Suppressor macrophage treated with lipopolysaccharide for 1 hour (primary cell): ENCODE measurements at regions not wholly inside any gene's neighbourhood (a gene's known extent, or its start where the extent isn't known, plus 50 kb on each side); places are given as distances from the start of the nearest gene placed in this dataset.
"Not testable (repeated sequence)": the region's sequence is repeated elsewhere in the genome, so short reads cannot be mapped to it uniquely, and the experiment has no call there.

Source experiments
- DNase-seq, 3 donors: peaks; one replicate each; pipeline ENCODE4 v3.0.0-alpha.2; 2020 to 2022

- DNase-seq, result no peak
These were observed 215.9 kb downstream of the RNF152 start for GRCh38 chr18:61676773-61677434.

DNA sequence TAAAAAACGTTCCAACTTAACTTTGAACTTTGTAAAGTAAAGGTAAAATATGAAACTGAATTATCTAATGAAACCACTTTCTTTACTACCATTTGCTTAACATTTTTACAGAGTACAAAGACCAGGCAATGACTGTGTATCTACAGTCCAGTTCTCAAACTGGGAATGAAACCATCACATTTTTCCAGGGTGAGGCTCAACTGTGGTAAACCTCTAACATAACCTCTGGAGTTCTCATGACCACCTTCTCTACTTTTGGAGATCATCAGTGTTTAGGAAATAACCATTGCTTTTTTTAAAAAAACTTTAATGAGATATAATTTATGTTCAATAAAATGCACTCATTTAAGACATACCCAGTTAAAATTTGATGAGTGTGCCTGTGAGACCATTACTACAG, 223.5 kb downstream of the RNF152 start:
- no peak for DNase-seq

DNA sequence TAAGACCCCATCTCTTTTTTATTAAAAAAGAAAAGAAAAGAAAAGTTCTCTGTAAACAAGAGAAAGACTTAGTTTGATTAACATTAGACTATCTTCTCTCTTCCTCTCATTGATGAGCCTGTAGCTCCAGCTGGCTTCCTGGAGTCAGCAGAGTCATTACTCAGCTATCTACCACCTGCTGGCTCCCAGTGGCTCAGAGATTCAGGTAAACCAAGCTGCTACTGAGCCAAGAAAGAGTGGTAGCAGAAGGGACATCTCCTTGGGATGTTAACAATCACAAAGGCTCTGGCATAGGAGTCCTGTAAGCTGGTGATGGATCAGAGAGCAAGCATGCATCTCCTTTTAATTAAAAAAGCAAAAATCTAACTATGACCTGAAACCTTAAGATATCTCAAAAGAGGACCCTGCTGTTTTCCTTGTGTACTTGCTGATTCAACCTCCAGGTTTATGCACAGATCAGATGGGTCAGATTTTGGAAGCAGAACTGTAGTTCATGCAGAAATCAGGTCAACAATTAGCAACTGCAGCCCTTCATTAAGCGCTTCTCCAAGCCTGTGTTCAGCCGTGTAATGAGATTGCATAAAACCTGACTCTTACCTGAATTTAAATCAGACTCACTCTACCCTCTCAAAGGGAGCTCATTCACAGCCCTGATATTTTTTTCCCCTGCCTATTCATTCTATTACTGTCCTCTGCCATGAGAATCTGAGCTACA, 225.8 kb downstream of the RNF152 start:
- DNase-seq, result no peak

GRCh38 chr18:61664419-61665084, 228.3 kb downstream of the RNF152 start:
- DNase-seq, result no peak

GRCh38 chr18:61662726-61663125, 230.1 kb downstream of the RNF152 start:
- DNase-seq, result peak in 1 of 3 donors; percentile 23

DNA sequence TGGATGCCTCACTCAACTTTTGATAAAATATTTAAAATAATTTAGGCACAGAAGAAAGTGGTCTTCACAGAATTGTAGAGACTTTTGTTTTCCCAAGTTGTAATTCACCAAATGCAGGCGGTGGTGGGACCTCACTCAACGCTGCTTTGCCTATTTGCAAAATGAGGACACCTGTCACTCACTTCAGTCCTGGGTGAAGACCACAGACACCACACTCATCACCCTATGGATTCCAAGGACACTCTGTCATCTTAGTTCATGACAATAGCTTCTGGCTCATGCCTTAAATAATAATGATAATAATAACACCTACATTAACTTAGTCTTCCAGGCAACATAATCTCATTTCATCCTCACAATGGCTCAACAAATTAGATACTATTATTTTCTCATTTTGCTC, 234.4 kb downstream of the RNF152 start:
- DNase-seq, result no peak

DNA sequence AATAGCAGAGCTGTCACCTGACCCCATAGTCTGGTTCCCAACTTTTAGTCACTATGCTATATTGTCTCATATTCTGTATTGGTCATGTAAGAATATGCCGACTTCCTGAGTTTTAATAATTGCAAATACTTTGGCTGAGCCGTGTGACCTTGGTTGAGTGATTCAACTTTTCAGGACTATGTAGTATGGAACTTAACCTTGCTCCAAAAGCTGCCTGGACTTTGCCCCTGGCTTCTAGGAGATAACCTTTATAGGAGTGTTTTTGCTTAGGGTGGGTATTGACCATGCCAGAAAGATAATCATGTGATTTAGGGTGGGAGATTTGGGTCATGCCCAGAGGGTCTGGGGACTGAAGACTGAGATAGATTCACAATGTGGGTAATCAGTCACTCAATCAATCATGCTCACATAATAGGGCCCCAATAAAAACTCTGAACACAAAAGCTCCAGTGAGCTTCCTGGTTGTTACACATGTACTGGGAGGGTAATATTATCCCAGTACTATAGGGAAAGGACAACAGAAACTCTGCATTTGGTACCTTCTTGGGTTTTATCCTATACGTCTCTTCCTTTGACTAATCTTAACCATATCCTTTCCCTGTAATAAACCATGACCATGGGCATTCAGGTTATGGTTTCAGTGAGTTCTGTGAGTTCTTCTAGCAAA, 235.6 kb downstream of the RNF152 start:
- no peak for DNase-seq

GRCh38 chr18:61655630-61656029, 237.2 kb downstream of the RNF152 start:
- DNase-seq, result no peak

DNA sequence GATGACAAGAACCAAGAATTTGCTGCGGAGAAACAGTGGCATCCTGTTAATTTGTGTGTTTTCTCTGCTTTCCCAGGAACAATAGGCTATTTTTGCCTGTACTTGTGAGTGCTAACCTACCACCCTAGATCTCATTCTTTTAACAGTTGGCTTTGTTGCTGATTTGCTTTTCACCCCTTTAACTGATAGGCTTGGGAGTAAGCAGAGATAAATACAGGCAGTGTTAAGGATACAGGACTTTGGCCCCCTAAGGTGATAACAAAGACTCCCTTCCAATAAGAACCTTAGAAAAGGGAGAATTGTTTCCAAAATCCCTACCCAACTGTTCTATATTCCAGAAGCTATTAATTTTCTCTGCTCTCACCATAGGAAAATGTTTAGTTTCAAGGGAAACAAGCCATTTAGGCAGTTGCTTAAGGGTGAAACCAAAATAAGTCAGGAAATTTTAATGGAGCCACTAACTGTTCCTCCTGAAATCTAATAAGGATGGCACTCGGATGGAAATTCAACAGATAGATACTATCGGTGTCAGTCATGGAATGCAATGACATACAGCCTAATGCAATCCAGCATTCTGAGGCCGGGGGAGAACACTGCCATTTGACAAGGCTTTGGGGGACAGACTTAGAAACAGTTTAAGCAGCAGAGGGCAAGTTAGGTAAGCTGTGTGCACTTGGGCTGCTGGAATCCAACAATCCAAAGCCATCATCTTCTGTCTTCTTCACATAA, 238.8 kb downstream of the RNF152 start:
- DNase-seq, result no peak

- DNase-seq, result no peak
These were observed 240.9 kb downstream of the RNF152 start for GRCh38 chr18:61651880-61652268.

GRCh38 chr18:61651145-61651879, 241.5 kb downstream of the RNF152 start:
- DNase-seq, result no peak

DNA sequence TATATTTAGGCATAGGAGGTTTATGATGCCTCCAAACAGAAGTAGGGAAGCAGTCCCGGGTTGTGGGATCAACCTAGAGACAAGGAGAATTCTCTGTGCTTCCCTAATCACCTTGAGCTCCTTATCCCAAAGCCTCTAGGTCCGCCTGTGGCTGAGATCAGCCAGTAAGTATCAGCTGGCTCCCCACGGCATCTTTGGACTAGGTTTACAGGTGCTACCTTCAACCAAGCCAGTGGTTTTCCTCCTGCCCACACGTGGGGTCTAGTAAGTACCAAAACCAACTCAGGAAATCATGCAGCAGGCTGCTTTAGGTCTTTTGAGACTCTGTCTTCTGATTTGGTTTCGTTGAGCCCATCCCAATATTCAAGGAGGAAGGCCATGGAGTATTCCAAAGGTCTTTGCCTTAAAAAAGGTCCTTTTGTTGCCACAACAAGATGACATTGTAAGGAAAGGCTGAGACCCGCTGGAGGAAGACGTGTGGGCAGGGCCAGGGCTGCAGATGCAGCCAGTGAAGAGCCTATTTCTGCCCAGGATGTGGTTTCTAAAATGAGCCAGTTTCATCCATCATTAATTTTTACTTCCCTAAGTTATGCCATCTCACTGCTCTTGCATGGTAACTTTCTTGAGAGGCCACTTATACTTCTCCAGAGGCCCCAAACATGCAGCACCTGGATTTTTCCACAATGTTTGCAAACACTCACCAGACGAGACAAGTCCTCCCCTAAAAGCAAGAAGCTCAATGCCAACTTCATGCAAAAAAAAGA, 248.7 kb downstream of the RNF152 start:
- no peak for DNase-seq

- DNase-seq, result no peak
These were observed 252.9 kb downstream of the RNF152 start for GRCh38 chr18:61639886-61640285.

- DNase-seq, result no peak
These were observed 254.8 kb downstream of the RNF152 start for GRCh38 chr18:61637905-61638595.

DNA sequence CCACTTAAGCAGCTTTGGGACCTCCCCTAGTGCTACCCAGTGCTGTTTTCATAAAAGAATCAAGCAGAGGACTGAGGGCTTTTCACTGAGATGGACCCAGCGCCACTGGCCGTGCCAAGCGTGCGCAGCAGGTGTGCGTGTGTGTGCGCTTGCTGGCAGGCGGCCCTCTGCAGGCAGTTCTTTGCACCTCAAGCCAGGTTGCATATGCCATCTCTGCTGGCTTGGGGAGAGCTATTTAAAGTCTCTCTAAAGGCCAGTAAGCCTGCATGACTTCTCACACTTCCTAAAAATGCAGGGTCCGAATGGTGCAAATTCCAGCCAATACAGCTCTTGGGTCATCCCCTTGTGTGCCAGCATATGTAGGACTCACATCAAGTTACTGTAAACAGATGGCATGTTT, 255.5 kb downstream of the RNF152 start:
- no peak for DNase-seq

DNA sequence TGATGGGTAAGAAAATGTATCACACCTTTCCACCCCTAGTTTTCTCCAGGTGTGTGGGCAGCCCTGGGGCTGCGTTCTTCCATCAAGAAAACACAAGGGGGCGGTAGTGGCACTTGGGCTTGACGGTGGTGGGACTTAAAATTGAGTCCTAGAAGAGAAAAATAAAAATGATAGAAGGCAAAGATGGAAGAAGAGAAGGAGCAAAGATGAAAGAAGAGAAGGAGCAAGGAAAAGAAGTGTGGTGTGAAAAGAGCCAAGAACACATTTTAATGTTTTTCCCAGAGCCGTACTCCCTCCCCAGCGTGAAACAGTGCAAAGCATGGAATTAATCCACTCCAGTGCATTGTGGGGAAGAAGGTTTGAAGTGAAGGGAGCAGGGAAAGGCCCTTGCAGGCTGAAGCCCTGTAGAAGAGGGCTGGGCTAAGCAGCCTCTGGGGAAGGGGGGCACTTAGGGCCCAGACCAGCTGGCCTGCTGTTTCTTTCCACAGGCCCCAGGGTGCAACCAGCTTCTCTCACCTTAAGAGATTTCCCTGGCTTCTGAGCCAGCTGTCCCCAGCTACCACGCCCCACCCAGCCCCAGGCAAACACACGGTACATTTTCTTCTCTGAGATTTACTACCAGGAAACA, 256.8 kb downstream of the RNF152 start:
- DNase-seq, result peak; percentile 52 to 64 (median 63)

GRCh38 chr18:61628085-61628484, 264.7 kb downstream of the RNF152 start:
- no peak for DNase-seq

DNA sequence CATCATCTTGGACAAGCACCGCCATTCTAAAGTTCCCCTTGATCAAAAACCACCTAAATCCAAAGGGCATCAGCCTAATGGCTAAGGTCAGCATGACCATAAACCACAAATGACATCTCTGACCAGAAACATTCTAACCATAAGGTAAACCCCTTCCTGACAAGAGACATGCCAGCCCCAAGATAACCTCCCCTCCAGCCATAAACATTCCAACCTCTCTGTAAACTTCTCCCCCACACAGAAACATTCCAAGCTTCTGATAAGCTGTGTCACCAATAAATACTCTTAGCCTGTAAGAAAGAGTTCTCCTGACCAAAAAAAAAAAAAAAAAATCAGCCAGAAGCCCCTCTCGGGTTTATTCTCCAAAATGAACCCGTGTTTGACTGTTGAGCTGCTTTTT, 268.2 kb downstream of the RNF152 start:
- not testable (repeated sequence) for DNase-seq

DNA sequence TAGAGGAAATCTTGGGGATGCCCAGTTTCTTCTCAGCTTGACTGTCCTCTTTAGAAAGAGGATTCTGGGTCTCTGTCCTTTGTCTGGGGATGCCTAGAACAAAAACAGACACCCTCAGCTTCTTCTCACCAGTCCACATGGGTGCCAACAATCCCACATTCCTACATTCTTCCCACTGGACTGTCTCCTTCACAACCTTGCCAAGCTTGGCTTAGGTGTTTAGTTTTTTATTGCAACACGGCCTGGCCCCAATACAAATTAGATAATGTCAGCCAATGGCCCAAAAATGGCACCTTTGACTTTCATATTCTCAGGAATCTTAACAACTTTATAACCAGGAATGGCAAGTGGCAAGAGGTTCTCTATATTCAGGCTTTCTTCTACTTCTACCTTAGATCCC, 273.0 kb downstream of the RNF152 start:
- DNase-seq, result no peak

GRCh38 chr18:61618816-61619215, 274.0 kb downstream of the RNF152 start:
- no peak for DNase-seq
